ENCODE measurements at regions not wholly inside any gene's neighbourhood (a gene's known extent, or its start where the extent isn't known, plus 50 kb on each side); places are given as distances from the start of the nearest gene placed in this dataset.

DNA sequence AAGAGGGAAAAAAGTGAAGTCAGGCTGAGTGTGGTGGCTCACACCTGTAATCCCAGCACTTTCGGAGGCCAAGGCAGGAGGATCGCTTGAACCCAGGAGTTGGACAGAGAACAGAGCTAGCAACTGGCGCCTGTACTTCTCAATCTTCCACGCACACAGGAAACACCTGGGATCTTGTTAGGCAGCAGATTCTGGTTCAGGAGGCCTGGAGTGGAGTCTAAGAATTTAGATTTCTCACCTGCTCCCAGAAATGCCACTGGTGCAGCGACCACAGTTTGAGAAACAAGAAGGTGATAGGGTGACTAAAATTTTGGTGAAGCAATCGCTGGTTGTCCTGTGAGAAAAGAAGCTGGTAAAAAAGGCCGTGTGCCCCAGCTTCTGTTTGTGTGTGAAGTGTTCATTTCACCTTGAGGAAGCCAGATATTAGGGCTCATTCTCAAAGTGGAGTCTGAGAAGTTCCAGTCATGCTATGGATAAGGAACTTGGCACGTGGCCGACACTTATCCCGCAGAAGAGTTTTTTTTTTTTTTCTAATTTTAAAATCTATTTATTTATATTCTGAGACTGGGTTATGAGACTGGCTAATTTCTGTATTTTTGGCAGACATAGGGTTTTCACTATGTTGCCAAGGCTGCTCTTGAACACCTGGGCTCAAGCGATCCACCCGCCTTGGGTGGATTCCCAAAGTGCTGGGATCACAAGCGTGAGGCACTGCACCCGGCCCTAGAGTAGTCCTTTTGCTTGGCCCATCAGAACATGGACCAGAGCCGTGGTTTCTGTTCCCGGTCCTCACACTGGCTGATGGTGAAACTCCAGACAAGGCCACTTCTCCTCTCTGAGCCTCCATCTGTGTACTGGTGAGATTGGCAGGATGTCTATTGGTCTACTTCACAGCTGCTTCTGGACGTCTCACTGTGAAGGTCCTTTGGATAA lies 324.6 kb upstream of the PROK2 start:
- 56 to 79% methylated on average over 17 of the region's 17 CpGs for WGBS, 2 donors
- H3K36me3 ChIP-seq = no peaks in the 10 kb centered on the region
- TF ChIP-seq, protein P1, sequence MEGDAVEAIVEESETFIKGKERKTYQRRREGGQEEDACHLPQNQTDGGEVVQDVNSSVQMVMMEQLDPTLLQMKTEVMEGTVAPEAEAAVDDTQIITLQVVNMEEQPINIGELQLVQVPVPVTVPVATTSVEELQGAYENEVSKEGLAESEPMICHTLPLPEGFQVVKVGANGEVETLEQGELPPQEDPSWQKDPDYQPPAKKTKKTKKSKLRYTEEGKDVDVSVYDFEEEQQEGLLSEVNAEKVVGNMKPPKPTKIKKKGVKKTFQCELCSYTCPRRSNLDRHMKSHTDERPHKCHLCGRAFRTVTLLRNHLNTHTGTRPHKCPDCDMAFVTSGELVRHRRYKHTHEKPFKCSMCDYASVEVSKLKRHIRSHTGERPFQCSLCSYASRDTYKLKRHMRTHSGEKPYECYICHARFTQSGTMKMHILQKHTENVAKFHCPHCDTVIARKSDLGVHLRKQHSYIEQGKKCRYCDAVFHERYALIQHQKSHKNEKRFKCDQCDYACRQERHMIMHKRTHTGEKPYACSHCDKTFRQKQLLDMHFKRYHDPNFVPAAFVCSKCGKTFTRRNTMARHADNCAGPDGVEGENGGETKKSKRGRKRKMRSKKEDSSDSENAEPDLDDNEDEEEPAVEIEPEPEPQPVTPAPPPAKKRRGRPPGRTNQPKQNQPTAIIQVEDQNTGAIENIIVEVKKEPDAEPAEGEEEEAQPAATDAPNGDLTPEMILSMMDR (IDR thresholded peaks at IDR 0.05) = no peak
- TF ChIP-seq POLR2A (IDR thresholded peaks at IDR 0.05) (no peak), POLR2AphosphoS5 (IDR thresholded peaks at IDR 0.05) (no peak), EP300 (IDR thresholded peaks at IDR 0.05) (no peak)
- H3K27ac ChIP-seq = no peak overlapping the region
- DNase-seq = no peak
- H3K4me1 ChIP-seq = peaks cover 0 to 6% (median 0%) of the 10 kb centered on the region in 4 donors
- no peaks in the 10 kb centered on the region for H3K27me3 ChIP-seq
- H3K9me3 ChIP-seq = no peaks in the 10 kb centered on the region
- peak in 1 of 2 donors; percentile 38 for ATAC-seq (ENCODE audit: low FRiP score in 2 of 2)
- H3K4me3 ChIP-seq = no peak overlapping the region

DNA sequence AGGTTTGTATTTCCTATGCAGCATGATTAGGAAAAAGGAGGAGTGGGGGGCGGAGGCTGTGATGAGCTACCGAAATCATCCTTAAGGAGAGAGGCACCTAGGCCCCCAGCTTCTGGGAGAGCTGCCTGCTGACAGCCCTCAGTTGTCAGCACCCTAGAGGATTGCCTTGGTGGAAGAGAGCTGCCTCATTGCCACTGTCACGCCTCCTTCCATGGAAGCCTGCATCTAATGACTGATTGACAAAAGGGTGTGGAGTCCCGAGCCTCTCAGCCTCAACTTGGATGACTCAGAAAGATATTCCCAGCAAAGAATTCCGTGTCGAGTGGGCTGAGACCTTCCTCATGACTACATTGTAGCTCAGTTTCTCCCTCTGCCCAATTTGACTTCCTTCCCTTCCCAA lies 320.4 kb upstream of the PROK2 start:
- DNase-seq = no peak

DNA sequence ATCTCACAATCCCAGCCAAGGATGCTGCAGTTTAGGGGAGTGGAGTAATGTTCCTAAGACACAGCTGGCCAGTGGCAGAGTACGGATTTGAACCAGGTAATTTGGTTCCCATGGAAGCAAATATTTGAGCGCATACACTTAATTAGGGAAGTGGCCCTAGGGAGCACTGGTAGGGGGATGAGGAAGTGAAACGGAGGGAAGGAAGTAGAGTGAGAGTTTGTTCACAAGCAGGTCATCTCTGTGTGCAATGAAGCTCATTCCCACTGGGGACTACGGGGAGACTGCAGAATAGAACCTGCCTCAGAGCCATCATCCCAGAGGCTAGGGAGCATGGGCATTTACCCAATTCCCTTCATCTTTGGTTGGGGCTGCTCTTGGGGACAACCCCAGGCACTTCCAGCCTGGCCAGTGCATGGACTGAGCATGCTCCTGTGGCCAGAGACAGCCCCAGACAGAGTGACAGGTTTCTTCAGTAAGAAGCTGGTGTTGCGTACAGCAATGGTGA lies 317.2 kb upstream of the PROK2 start:
- Histone ChIP-seq H3K36me3 (no peaks in the 10 kb centered on the region), H3K9me3 (no peaks in the 10 kb centered on the region), H3K27me3 (no peaks in the 10 kb centered on the region), H3K4me3 (no peak overlapping the region), H3K4me1 (peaks cover 10 to 28% (median 20%) of the 10 kb centered on the region in 4 donors), H3K27ac (peak overlapping the region in 1 of 4 donors; percentile 77)
- no peak for TF ChIP-seq EP300 (IDR thresholded peaks at IDR 0.05)
- TF ChIP-seq, protein P1 (IDR thresholded peaks at IDR 0.05) = peak in 1 of 6 experiments; percentile 15
- DNase-seq (peak in 1 of 2 donors; percentile 42), ATAC-seq (ENCODE audit: low FRiP score in 2 of 2) (peak; percentile 67 to 75)
- WGBS, 2 donors = 41 to 56% methylated on average over 5 of the region's 5 CpGs

More for the DNA sequence above, 320.4 kb upstream of the PROK2 start:
- no peaks in the 10 kb centered on the region for H3K9me3 ChIP-seq
- no peak overlapping the region for H3K27ac ChIP-seq
- no peak for ATAC-seq (ENCODE audit: low FRiP score in 2 of 2)
- H3K4me1 ChIP-seq = peaks cover 10 to 28% (median 17%) of the 10 kb centered on the region in 4 donors
- H3K36me3 ChIP-seq = no peaks in the 10 kb centered on the region
- no peaks in the 10 kb centered on the region for H3K27me3 ChIP-seq
- TF ChIP-seq, protein P1 (IDR thresholded peaks at IDR 0.05) = no peak
- TF ChIP-seq EP300 (IDR thresholded peaks at IDR 0.05) (no peak), POLR2AphosphoS5 (IDR thresholded peaks at IDR 0.05) (no peak), POLR2A (IDR thresholded peaks at IDR 0.05) (no peak)
- WGBS, 2 donors = 79 to 87% methylated on average over 6 of the region's 6 CpGs
- no peak overlapping the region for H3K4me3 ChIP-seq

- WGBS, 2 donors = 48 to 53% methylated on average over 6 of the region's 6 CpGs
- no peak for ATAC-seq (ENCODE audit: low FRiP score in 2 of 2)
- Histone ChIP-seq H3K27me3 (no peaks in the 10 kb centered on the region), H3K9me3 (no peaks in the 10 kb centered on the region), H3K27ac (peak overlapping the region in 1 of 4 donors; percentile 77), H3K4me1 (peaks cover 10 to 28% (median 20%) of the 10 kb centered on the region in 4 donors), H3K36me3 (no peaks in the 10 kb centered on the region), H3K4me3 (no peak overlapping the region)
- no peak for DNase-seq
- TF ChIP-seq EP300 (IDR thresholded peaks at IDR 0.05) = no peak
- TF ChIP-seq, protein P1 (IDR thresholded peaks at IDR 0.05) = no peak
- no peak for TF ChIP-seq POLR2A (IDR thresholded peaks at IDR 0.05)
- no peak for TF ChIP-seq POLR2AphosphoS5 (IDR thresholded peaks at IDR 0.05)
These were observed 316.5 kb upstream of the PROK2 start for GRCh38 chr3:72101494-72101893.
